ENCODE measurements at regions not wholly inside any gene's neighbourhood (a gene's known extent, or its start where the extent isn't known, plus 50 kb on each side); places are given as distances from the start of the nearest gene placed in this dataset.
A peak's percentile ranks its signal among the peaks of the same experiment; 100 is the strongest.

DNA sequence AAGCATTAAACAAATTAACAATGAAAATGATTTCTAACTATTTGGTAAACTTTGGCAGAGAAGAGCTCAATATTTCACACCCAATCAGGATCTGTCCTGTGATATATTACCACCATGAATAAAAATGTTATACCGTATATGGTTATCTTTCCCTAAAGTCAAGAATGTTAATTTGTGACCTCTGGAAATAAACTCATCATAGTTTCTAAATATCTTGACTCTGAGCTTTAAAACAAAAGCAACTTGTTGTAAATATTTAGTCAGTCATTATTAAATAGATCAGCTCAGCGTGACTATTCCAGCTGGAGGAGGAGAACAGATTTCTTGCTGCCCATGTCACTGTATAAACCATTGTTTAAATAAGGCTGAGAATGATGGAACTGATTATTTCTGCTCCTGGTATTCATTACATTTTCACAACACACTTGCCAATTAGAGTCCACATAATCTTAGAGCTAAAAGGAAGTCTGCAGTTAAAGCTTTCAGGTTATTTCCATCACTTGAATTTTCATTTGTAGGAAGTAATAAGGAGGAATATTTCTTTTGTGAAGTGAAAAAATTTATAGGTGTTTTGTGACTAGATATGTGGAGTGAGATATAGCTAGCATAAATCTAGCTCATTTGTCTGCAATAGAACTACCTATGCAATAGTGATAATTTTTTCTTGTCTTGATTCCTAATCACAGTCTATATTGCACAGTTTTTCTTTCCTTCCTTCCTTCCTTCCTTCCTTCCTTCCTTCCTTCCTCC lies 106.5 kb upstream of the P2RY1 start:
- Mint-ChIP-seq H3K27ac (no peak overlapping the region), H3K9me3 (no peaks in the 10 kb centered on the region), H3K4me1 (no peaks in the 10 kb centered on the region), H3K4me3 (no peak overlapping the region), H3K36me3 (no peaks in the 10 kb centered on the region), H3K27me3 (peaks cover 0 to 9% (median 6%) of the 10 kb centered on the region in 3 donors)
- DNase-seq (no peak), ATAC-seq (ENCODE audit: low read depth in 2 of 2) (no peak)

DNA sequence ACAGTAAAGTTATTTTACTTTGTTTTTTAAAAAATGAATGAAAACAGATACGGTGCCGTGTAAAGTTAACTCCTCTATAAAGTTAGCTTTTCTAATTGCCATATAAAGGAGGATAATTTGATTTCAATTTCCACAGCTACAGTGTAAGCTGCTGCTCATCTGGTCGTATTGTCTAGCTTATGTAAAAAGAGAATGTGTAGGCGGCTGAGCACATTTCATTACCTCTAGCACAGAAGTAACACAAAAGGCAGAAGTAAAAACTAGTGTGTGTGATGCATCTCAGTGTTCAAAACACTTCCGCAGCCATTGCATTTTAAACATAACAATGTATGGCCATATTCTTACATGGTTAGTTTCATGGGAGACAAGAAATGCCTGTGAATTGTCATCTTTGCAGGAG lies 105.0 kb upstream of the P2RY1 start:
- no peak for ATAC-seq (ENCODE audit: low read depth in 2 of 2)
- H3K4me3 Mint-ChIP-seq: no peak overlapping the region
- H3K27me3 Mint-ChIP-seq: no peaks in the 10 kb centered on the region

GRCh38 chr3:152731511-152731910 lies 103.4 kb upstream of the P2RY1 start:
- Mint-ChIP-seq H3K27me3 (no peaks in the 10 kb centered on the region), H3K27ac (no peak overlapping the region), H3K4me3 (no peak overlapping the region), H3K4me1 (no peaks in the 10 kb centered on the region), H3K36me3 (no peaks in the 10 kb centered on the region), H3K9me3 (no peaks in the 10 kb centered on the region)
- ATAC-seq (ENCODE audit: low read depth in 2 of 2) (no peak), DNase-seq (no peak)

More for the DNA sequence above, 105.0 kb upstream of the P2RY1 start:
- no peaks in the 10 kb centered on the region for H3K9me3 Mint-ChIP-seq
- DNase-seq: no peak
- no peak overlapping the region for H3K27ac Mint-ChIP-seq
- H3K36me3 Mint-ChIP-seq: no peaks in the 10 kb centered on the region
- no peaks in the 10 kb centered on the region for H3K4me1 Mint-ChIP-seq

DNA sequence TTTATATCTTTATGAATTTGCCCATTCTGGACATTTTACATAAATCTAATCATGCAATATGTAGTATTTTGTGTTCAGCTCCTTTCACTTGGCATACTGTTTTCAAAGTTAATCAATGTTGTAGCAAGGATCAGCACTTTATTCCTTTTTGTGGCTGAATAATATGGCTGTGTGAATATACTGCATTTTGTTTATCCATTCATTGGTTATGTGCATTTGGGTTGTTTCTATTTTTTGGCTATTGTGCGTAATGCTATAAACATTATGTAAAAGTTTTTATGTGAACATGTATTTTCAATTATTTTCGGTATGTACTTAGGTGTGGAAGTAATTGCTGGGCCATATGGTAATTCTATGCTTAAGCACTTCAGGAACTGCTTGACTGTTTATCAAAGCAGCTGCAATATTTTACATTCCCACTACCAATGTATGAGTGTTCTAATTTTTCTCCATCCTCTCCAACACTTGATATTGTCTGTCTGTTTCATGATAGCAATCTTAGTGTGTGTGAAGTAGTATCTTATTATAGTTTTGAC lies 101.3 kb upstream of the P2RY1 start:
- no peaks in the 10 kb centered on the region for H3K4me1 Mint-ChIP-seq
- H3K27me3 Mint-ChIP-seq: no peaks in the 10 kb centered on the region
- DNase-seq (no peak), ATAC-seq (ENCODE audit: low read depth in 2 of 2) (no peak)
- no peaks in the 10 kb centered on the region for H3K9me3 Mint-ChIP-seq
- no peak overlapping the region for H3K27ac Mint-ChIP-seq
- no peak overlapping the region for H3K4me3 Mint-ChIP-seq
- no peaks in the 10 kb centered on the region for H3K36me3 Mint-ChIP-seq

DNA sequence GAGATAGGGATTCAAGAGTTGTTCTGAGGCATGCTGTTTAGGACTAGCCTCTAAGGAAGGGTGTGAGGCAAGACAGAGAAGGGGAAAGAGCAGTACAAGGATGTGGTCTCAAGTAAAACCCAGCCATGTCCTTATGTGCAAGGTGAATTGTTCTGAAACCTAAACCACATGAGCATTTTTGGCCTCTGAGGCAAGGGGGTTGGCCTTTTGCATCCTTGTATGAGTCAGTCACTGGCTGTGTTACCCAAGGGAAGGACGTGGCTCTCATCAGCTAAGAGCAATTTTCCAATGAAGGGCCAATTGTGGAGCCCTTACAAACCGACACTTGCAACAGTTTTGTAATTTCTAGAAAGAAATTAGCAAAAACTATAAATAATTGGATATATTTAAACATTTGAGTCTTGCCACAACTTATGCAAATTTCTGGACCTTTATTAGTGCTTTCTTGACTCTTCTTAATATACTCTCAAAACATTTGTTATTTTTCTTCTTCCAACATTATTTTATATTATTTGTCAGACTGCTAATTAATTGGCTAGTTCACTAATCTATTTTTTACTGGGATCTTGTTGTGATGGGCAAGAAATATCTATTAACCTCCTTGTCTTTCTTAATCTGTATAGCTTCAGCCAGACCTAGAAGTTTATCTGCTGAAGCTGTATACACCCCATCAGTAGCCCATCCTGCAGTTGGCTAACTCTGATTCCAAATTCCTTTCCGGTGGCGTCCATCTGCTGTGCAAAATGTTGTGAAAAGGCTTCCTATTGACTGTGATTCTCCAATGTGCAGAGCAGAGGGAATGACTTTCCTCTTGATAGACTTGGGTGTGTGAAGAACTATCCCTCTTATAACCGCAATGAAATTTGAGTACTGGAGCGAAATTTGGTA lies 97.7 kb upstream of the P2RY1 start:
- Mint-ChIP-seq H3K4me3 (peak overlapping the region in 1 of 8 donors; percentile 21), H3K27me3 (no peaks in the 10 kb centered on the region), H3K27ac (no peak overlapping the region), H3K9me3 (no peaks in the 10 kb centered on the region), H3K36me3 (no peaks in the 10 kb centered on the region), H3K4me1 (no peaks in the 10 kb centered on the region)
- ATAC-seq (ENCODE audit: low read depth in 2 of 2) (no peak), DNase-seq (no peak)

GRCh38 chr3:152738656-152739055 lies 96.3 kb upstream of the P2RY1 start:
- Mint-ChIP-seq H3K27me3 (no peaks in the 10 kb centered on the region), H3K36me3 (no peaks in the 10 kb centered on the region), H3K4me1 (no peaks in the 10 kb centered on the region), H3K27ac (no peak overlapping the region), H3K4me3 (no peak overlapping the region), H3K9me3 (peaks cover 0 to 2% (median 0%) of the 10 kb centered on the region in 7 donors)
- no peak for DNase-seq
- ATAC-seq (ENCODE audit: low read depth in 2 of 2): no peak

DNA sequence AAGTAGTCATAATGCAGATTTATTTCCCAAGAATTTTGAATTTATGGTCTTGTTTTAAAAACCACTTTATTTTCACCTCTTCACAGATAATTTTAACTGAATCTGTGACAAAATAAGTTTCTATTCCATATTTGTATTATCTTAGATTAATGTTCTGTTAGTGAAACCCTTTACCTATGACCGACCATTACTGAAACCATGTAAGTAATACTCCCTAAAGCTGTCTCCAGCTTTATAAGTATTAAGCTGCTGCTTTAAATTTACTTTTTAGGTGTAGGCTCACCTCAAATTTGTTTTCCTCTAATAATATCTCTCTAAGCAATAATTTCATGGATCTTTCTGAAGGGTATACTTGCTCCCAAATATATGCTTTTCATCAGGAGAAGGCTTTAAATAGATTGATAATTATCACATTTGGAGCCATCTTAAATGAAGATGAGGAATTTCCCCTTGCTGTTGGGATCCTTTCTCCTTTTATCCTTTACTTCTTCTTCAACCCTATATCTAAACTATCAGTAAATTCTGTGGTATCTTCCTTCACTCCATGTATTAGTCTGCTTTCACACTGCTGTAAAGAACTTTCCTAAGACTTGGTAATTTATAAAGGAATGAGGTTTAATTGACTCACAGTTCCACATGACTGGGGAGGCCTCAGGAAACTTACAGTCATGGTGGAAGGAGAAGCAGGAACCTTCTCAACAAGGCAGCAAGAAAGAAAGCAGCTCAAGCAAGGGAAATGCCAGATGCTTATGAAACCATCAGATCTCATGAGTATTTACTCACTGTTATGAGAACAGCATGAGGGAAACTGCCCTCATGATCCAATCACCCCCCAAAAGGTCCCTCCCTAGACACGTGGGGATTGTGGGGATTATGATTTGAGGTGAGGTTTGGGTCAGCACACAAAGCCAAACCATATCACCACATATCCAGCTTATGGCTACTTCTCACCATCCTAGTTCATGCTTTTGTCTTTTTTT lies 92.3 kb upstream of the P2RY1 start:
- no peaks in the 10 kb centered on the region for H3K36me3 Mint-ChIP-seq
- no peak for DNase-seq
- no peak for ATAC-seq (ENCODE audit: low read depth in 2 of 2)
- no peaks in the 10 kb centered on the region for H3K27me3 Mint-ChIP-seq
- H3K27ac Mint-ChIP-seq: no peak overlapping the region
- H3K4me1 Mint-ChIP-seq: no peaks in the 10 kb centered on the region
- no peak overlapping the region for H3K4me3 Mint-ChIP-seq
- peaks cover 0 to 3% (median 0%) of the 10 kb centered on the region in 7 donors for H3K9me3 Mint-ChIP-seq

DNA sequence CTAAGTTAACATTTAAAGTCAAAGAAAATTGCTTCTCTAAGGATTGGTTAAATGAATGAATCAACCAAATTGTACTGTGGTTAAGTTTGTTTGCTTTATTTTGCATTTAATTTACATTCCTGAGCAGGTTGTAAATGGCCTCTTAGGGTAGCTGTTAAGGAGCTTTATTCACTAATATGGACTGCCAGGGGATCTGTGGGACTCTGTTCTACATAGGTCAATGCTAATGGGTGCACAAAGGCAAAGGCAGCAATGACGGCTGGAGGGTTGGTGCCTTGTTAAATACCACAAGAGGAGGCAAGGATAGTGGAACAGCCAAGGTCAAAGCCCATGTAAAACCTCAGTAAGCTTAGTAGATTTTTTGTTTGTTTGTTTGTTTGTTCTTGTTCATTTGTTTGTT lies 89.3 kb upstream of the P2RY1 start:
- Mint-ChIP-seq H3K36me3 (peaks cover 0 to 4% of the 10 kb centered on the region in 2 donors), H3K27me3 (peaks cover 0 to 3% (median 0%) of the 10 kb centered on the region in 3 donors), H3K4me1 (no peaks in the 10 kb centered on the region), H3K9me3 (peaks cover 10 to 29% (median 17%) of the 10 kb centered on the region in 7 donors), H3K4me3 (no peak overlapping the region), H3K27ac (no peak overlapping the region)
- no peak for DNase-seq
- no peak for ATAC-seq (ENCODE audit: low read depth in 2 of 2)

- Mint-ChIP-seq H3K4me1 (no peaks in the 10 kb centered on the region), H3K27me3 (peaks cover 0 to 5% (median 5%) of the 10 kb centered on the region in 3 donors), H3K36me3 (no peaks in the 10 kb centered on the region), H3K4me3 (no peak overlapping the region), H3K27ac (no peak overlapping the region), H3K9me3 (peaks cover 7 to 15% (median 9%) of the 10 kb centered on the region in 7 donors)
- ATAC-seq (ENCODE audit: low read depth in 2 of 2) (no peak), DNase-seq (no peak)
These were observed 80.6 kb upstream of the P2RY1 start for GRCh38 chr3:152754303-152754702.

DNA sequence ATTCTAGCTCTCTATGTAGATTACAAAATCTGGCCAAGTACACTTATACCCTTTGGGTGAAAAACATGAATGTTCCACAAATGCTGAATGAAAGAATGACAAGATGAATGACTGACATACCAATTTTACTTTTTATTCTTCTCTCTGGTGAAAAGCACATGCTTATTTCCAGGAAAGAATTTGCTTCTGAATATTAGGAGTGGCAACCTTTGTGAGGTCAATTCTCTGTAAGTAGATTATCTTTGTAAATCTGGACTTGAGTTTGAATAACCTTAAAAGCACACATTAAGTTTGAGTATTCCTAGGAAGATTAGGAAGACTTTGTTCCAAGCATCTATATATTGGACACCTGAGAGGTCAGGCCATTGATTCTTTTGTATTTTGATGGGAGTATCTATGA lies 78.1 kb upstream of the P2RY1 start:
- Mint-ChIP-seq H3K27ac (no peak overlapping the region), H3K27me3 (peaks cover 0 to under 1% (median 0%) of the 10 kb centered on the region in 3 donors), H3K9me3 (no peaks in the 10 kb centered on the region), H3K36me3 (no peaks in the 10 kb centered on the region), H3K4me3 (no peak overlapping the region), H3K4me1 (no peaks in the 10 kb centered on the region)
- DNase-seq (no peak), ATAC-seq (ENCODE audit: low read depth in 2 of 2) (no peak)

GRCh38 chr3:152760024-152760563 lies 74.8 kb upstream of the P2RY1 start:
- peaks cover 0 to 4% (median 0%) of the 10 kb centered on the region in 3 donors for H3K27me3 Mint-ChIP-seq
- peaks cover 0 to 7% of the 10 kb centered on the region in 2 donors for H3K36me3 Mint-ChIP-seq

GRCh38 chr3:152760591-152760990 lies 74.3 kb upstream of the P2RY1 start:
- Mint-ChIP-seq H3K4me1 (no peaks in the 10 kb centered on the region), H3K27ac (no peak overlapping the region)

More at GRCh38 chr3:152760024-152760563, 74.8 kb upstream of the P2RY1 start:
- Mint-ChIP-seq H3K27ac (no peak overlapping the region), H3K4me1 (no peaks in the 10 kb centered on the region), H3K4me3 (no peak overlapping the region), H3K9me3 (peaks cover 4 to 13% (median 12%) of the 10 kb centered on the region in 7 donors)
- no peak for DNase-seq
- ATAC-seq (ENCODE audit: low read depth in 2 of 2): no peak

More at GRCh38 chr3:152760591-152760990, 74.3 kb upstream of the P2RY1 start:
- Mint-ChIP-seq H3K27me3 (peaks cover 0 to 8% (median 0%) of the 10 kb centered on the region in 3 donors), H3K4me3 (no peak overlapping the region), H3K9me3 (peaks cover 5 to 17% (median 13%) of the 10 kb centered on the region in 7 donors), H3K36me3 (peaks cover 0 to 7% of the 10 kb centered on the region in 2 donors)
- ATAC-seq (ENCODE audit: low read depth in 2 of 2) (no peak), DNase-seq (no peak)

All from naive B cell (primary cell).